H1 (cell line): ENCODE measurements at regions not wholly inside any gene's neighbourhood (a gene's known extent, or its start where the extent isn't known, plus 50 kb on each side); places are given as distances from the start of the nearest gene placed in this dataset.

Experiments used
- CTCF ChIA-PET: fragments of 300-600 bp; sonication (Branson Sonifier 250); formaldehyde crosslinking; loops from one replicate; lab custom pipeline; 2021; ENCODE audit not compliant: partially characterized antibody; lab: Charles Lee
- POLR2A ChIA-PET: fragments of 300-600 bp; sonication (Branson Sonifier 250); formaldehyde crosslinking; loops from one replicate; lab custom pipeline; 2021; ENCODE audit warnings: inconsistent platforms; ENCODE audit not compliant: partially characterized antibody; lab: Charles Lee
- DNase-seq, 2 experiments: peaks; one replicate each; pipeline versions ENCODE4 v3.0.0 to v3.0.0-alpha.2; 2010 to 2022; ENCODE audit warnings: low spot score in 2 of 2, low read depth in 1 of 2, mixed read lengths in 1 of 2
- FAIRE-seq: peaks from 2 replicates; lab custom pipeline; 2011; peaks lifted over from hg19 to GRCh38; lab: Jason Lieb, UNC
- H2AFZ ChIP-seq: 2 replicates; pipeline ENCODE4 v1.8.1; 2012; ENCODE audit warnings: low read length, inconsistent platforms
- H2AK5ac ChIP-seq: 2 replicates; pipeline ENCODE4 v1.6.1; 2013; ENCODE audit warnings: low read depth, low read length
- H2BK120ac ChIP-seq: replicated peaks from 2 replicates; pipeline ENCODE3; 2013; ENCODE audit warnings: low read depth, low read length, inconsistent platforms
- H2BK12ac ChIP-seq: 2 replicates; pipeline ENCODE4 v1.6.1; 2013; ENCODE audit warnings: low read depth, low read length
- H2BK15ac ChIP-seq: 2 replicates; pipeline ENCODE4 v1.6.1; 2013; ENCODE audit warnings: low read length
- H2BK20ac ChIP-seq: 2 replicates; pipeline ENCODE4 v1.6.1; 2013; ENCODE audit warnings: low read length
- H2BK5ac ChIP-seq: 2 replicates; pipeline ENCODE4 v1.6.1; 2013; ENCODE audit warnings: low read depth, low read length
- H3K14ac ChIP-seq: 2 replicates; pipeline ENCODE4 v1.6.1; 2013; ENCODE audit warnings: inconsistent platforms; ENCODE audit not compliant: insufficient read length
- H3K18ac ChIP-seq: 2 replicates; pipeline ENCODE4 v1.6.1; 2013; ENCODE audit warnings: low read length; ENCODE audit errors: extremely low read depth
- H3K23ac ChIP-seq: 2 replicates; pipeline ENCODE4 v1.6.1; 2013; ENCODE audit warnings: inconsistent platforms; ENCODE audit not compliant: insufficient read length
- H3K23me2 ChIP-seq: 2 replicates; pipeline ENCODE4 v1.6.1; 2013; ENCODE audit warnings: low read depth, low read length
- H3K27ac ChIP-seq: 2 replicates; pipeline ENCODE4 v1.6.1; 2011; ENCODE audit warnings: low read depth, low read length, inconsistent platforms
- H3K27me3 ChIP-seq, 4 experiments: replicated peaks in 1 of 4; 1 replicate in 1 of 4; 2 replicates in 3 of 4; pipeline versions ENCODE4 v1.6.1 to v1.8.1; 2011 to 2013; ENCODE audit warnings: low read length in 3 of 4, mild to moderate bottlenecking in 3 of 4, inconsistent platforms in 2 of 4, mixed read lengths in 2 of 4, moderate library complexity in 1 of 4; ENCODE audit not compliant: control insufficient read depth in 3 of 4, insufficient read depth in 3 of 4; ENCODE audit errors: extremely low read depth in 1 of 4
- H3K36me3 ChIP-seq, 4 experiments: 2 replicates each; pipeline versions ENCODE4 v1.6.1 to v1.8.1; 2011 to 2013; ENCODE audit warnings: mild to moderate bottlenecking in 4 of 4, low read length in 3 of 4, moderate library complexity in 2 of 4, control low read depth in 1 of 4, inconsistent platforms in 1 of 4; ENCODE audit not compliant: insufficient read depth in 4 of 4, control insufficient read depth in 2 of 4
- H3K4ac ChIP-seq: replicated peaks from 2 replicates; pipeline ENCODE3; 2013; ENCODE audit warnings: low read length, low read depth, mixed read lengths, inconsistent platforms; ENCODE audit not compliant: insufficient read length
- H3K4me1 ChIP-seq, 4 experiments: replicated peaks in 1 of 4; 1 replicate in 1 of 4; 2 replicates in 3 of 4; pipeline versions ENCODE4 v1.6.1 to v1.8.1; 2011 to 2013; ENCODE audit warnings: low read length in 3 of 4, inconsistent platforms in 2 of 4, mixed read lengths in 1 of 4; ENCODE audit not compliant: insufficient read depth in 4 of 4, control insufficient read depth in 3 of 4
- H3K4me2 ChIP-seq, 2 experiments: 2 replicates each; pipeline versions ENCODE4 v1.6.1 to v1.8.1; 2011 to 2013; ENCODE audit warnings: low read depth in 2 of 2, low read length in 2 of 2, control low read depth in 1 of 2, inconsistent platforms in 1 of 2, mild to moderate bottlenecking in 1 of 2; ENCODE audit not compliant: insufficient read depth in 1 of 2
- H3K4me3 ChIP-seq, 4 experiments: fragments of 200-600, 300-600 bp in 1 of 4; sonication (generic), shearing (Covaris generic), sonication (Bioruptor Twin) in 1 of 4; 2 replicates each; pipeline versions ENCODE4 v1.5.1 to v1.8.1; 2011 to 2016; ENCODE audit warnings: low read length in 4 of 4, low read depth in 3 of 4, control low read depth in 2 of 4, inconsistent platforms in 2 of 4, mild to moderate bottlenecking in 2 of 4, mixed read lengths in 1 of 4, moderate library complexity in 1 of 4; ENCODE audit not compliant: insufficient read depth in 2 of 4; ENCODE audit errors: extremely low read depth in 1 of 4
- H3K56ac ChIP-seq: replicated peaks from 2 replicates; pipeline ENCODE3; 2013; ENCODE audit warnings: low read depth, mild to moderate bottlenecking, mixed read lengths, low read length, inconsistent platforms; ENCODE audit not compliant: insufficient read length
- H3K79me1 ChIP-seq: 2 replicates; pipeline ENCODE4 v1.6.1; 2013; ENCODE audit warnings: low read depth, low read length, control low read depth
- H3K79me2 ChIP-seq, 2 experiments: 2 replicates each; pipeline versions ENCODE4 v1.6.1 to v1.8.1; 2012 to 2013; ENCODE audit warnings: low read length in 2 of 2, mild to moderate bottlenecking in 2 of 2, inconsistent platforms in 1 of 2; ENCODE audit not compliant: insufficient read depth in 2 of 2, control insufficient read depth in 1 of 2
- H3K9ac ChIP-seq, 4 experiments: replicated peaks in 1 of 4; 1 replicate in 1 of 4; 2 replicates in 3 of 4; pipeline versions ENCODE4 v1.6.1 to v1.8.1; 2011 to 2013; ENCODE audit warnings: low read depth in 3 of 4, low read length in 3 of 4, control low read depth in 2 of 4, mild to moderate bottlenecking in 2 of 4, moderate library complexity in 2 of 4, inconsistent platforms in 1 of 4; ENCODE audit errors: extremely low read depth in 1 of 4
- H3K9me3 ChIP-seq, 2 experiments: 2 replicates each; pipeline versions ENCODE4 v1.6.1 to v1.8.1; 2012 to 2013; ENCODE audit warnings: mild to moderate bottlenecking in 2 of 2, moderate library complexity in 2 of 2, control low read depth in 1 of 2, inconsistent platforms in 1 of 2, low read depth in 1 of 2, low read length in 1 of 2, mixed read lengths in 1 of 2; ENCODE audit not compliant: insufficient read depth in 2 of 2
- H4K20me1 ChIP-seq, 2 experiments: replicated peaks in 1 of 2; 2 replicates each; pipeline versions ENCODE3 to v1.8.1; 2011 to 2013; ENCODE audit warnings: inconsistent platforms in 2 of 2, low read length in 2 of 2, mild to moderate bottlenecking in 1 of 2; ENCODE audit not compliant: insufficient read depth in 2 of 2, control insufficient read depth in 1 of 2
- H4K5ac ChIP-seq: 2 replicates; pipeline ENCODE4 v1.6.1; 2013; ENCODE audit warnings: low read length, low read depth, mixed read lengths, inconsistent platforms; ENCODE audit not compliant: insufficient read length
- H4K8ac ChIP-seq: 2 replicates; pipeline ENCODE4 v1.8.0; 2013; ENCODE audit warnings: mild to moderate bottlenecking, moderate library complexity, low read length, inconsistent platforms; ENCODE audit not compliant: insufficient read depth; ENCODE audit errors: extremely low read depth
- H4K91ac ChIP-seq: replicated peaks from 2 replicates; pipeline ENCODE3; 2013; ENCODE audit warnings: low read length, mixed read lengths, inconsistent platforms; ENCODE audit not compliant: insufficient read length
- ASH2L ChIP-seq: fragments of 200-600, 300-600 bp; sonication (generic); IDR thresholded peaks from one replicate; pipeline ENCODE4 v1.7.1; 2017; ENCODE audit warnings: low read length
- ATF3 ChIP-seq: IDR thresholded peaks from 2 replicates; pipeline ENCODE4 v1.6.1; 2011; ENCODE audit warnings: low read depth, mild to moderate bottlenecking, low read length; ENCODE audit not compliant: insufficient read depth
- CHD2 ChIP-seq: IDR thresholded peaks from 2 replicates; pipeline ENCODE4 v1.6.1; 2012; ENCODE audit warnings: low read length, improper control_type of control experiment
- CTCF ChIP-seq, 3 experiments: IDR thresholded peaks; 1 replicate in 2 of 3; 2 replicates in 1 of 3; pipeline versions ENCODE4 v1.5.1 to v1.6.1; 2011; ENCODE audit warnings: low read length in 3 of 3, mild to moderate bottlenecking in 3 of 3, inconsistent platforms in 2 of 3, low read depth in 1 of 3, moderate library complexity in 1 of 3; ENCODE audit not compliant: insufficient read depth in 1 of 3; ENCODE audit errors: control extremely low read depth in 1 of 3
- FOSL1 ChIP-seq: IDR thresholded peaks from 2 replicates; pipeline ENCODE4 v1.6.1; 2011; ENCODE audit warnings: mild to moderate bottlenecking, low read depth, low read length, moderate library complexity; ENCODE audit not compliant: insufficient read depth
- KDM4A ChIP-seq: IDR thresholded peaks from one replicate; pipeline ENCODE4 v1.7.1; 2012; ENCODE audit warnings: low read depth, mild to moderate bottlenecking, moderate library complexity, low read length, inconsistent platforms; ENCODE audit not compliant: severe bottlenecking
- PHF8 ChIP-seq: fragments of 200-600 bp; sonication (generic); conservative IDR thresholded peaks from 2 replicates; pipeline ENCODE4 v1.7.1; 2012; ENCODE audit warnings: low read depth, mild to moderate bottlenecking, inconsistent platforms, low read length, moderate library complexity
- RBBP5 ChIP-seq: IDR thresholded peaks from 2 replicates; pipeline ENCODE4 v1.7.1; 2012; ENCODE audit warnings: low read depth, mild to moderate bottlenecking, inconsistent platforms, low read length, moderate library complexity, borderline replicate concordance
- RFX5 ChIP-seq: IDR thresholded peaks from 2 replicates; pipeline ENCODE4 v1.6.1; 2011; ENCODE audit warnings: low read depth, low read length, improper control_type of control experiment, borderline replicate concordance
- SIX5 ChIP-seq: IDR thresholded peaks from 2 replicates; pipeline ENCODE4 v1.6.1; 2011; ENCODE audit warnings: mild to moderate bottlenecking, low read depth, low read length
- SP1 ChIP-seq: IDR thresholded peaks from 2 replicates; pipeline ENCODE4 v1.6.1; 2011; ENCODE audit warnings: low read depth, low read length
- USF2 ChIP-seq: IDR thresholded peaks from 2 replicates; pipeline ENCODE4 v1.6.1; 2011; ENCODE audit warnings: low read length, improper control_type of control experiment

GRCh38 chr5:164593982-164594381 is 1088.6 kb downstream of the MAT2B start:
- Histone ChIP-seq H3K23me2 (no peaks in the 10 kb centered on the region), H3K27me3 (no peaks in the 10 kb centered on the region), H3K9ac (no peak overlapping the region), H3K4me1 (no peaks in the 10 kb centered on the region), H2BK15ac (no peak overlapping the region), H3K18ac (no peak overlapping the region), H3K79me2 (no peaks in the 10 kb centered on the region), H3K56ac (no peak overlapping the region), H2AK5ac (no peak overlapping the region), H3K4ac (no peak overlapping the region), H4K5ac (no peak overlapping the region), H4K20me1 (no peaks in the 10 kb centered on the region), H3K4me3 (no peak overlapping the region), H3K9me3 (no peaks in the 10 kb centered on the region; a peak in 1 of 4 replicates), H3K4me2 (no peak overlapping the region), H3K27ac (no peak overlapping the region), H2AFZ (no peak overlapping the region), H3K14ac (no peak overlapping the region), H4K8ac (no peak overlapping the region), H3K36me3 (no peaks in the 10 kb centered on the region), H2BK12ac (no peak overlapping the region), H3K23ac (no peak overlapping the region), H3K79me1 (no peaks in the 10 kb centered on the region), H2BK120ac (no peak overlapping the region), H4K91ac (no peak overlapping the region), H2BK20ac (no peak overlapping the region), H2BK5ac (no peak overlapping the region)
- CTCF ChIA-PET: no interaction called here
- POLR2A ChIA-PET: no interaction called here
- DNase-seq (no peak), FAIRE-seq (no peak)
- no peak for TF ChIP-seq SIX5
- TF ChIP-seq PHF8: no peak
- no peak for TF ChIP-seq CTCF (IDR thresholded peaks at IDR 0.05; ENCODE audit: control extremely low read depth in 1 of 3, insufficient read depth in 1 of 3, low read depth in 1 of 3, low read length in 3 of 3)
- TF ChIP-seq USF2: no peak
- TF ChIP-seq ASH2L: no peak
- no peak for TF ChIP-seq SP1
- no peak for TF ChIP-seq ATF3
- no peak for TF ChIP-seq RFX5
- no peak for TF ChIP-seq KDM4A
- no peak for TF ChIP-seq RBBP5
- no peak for TF ChIP-seq FOSL1
- no peak for TF ChIP-seq CHD2
